Right lobe of liver (tissue), 6 donors: ENCODE measurements at regions not wholly inside any gene's neighbourhood (a gene's known extent, or its start where the extent isn't known, plus 50 kb on each side); places are given as distances from the start of the nearest gene placed in this dataset.
"Not testable (repeated sequence)": the region's sequence is repeated elsewhere in the genome, so short reads cannot be mapped to it uniquely, and the experiment has no call there.

Source experiments
- ATAC-seq, 4 donors: fragments of 200-7000 bp; cut with Tn5 transposase; one replicate each; pipeline ENCODE4 v1.9.1; 2020; ENCODE audit warnings: mild to moderate bottlenecking in 4 of 4, moderate library complexity in 4 of 4
- DNase-seq, 3 donors: peaks; one replicate each; pipeline ENCODE4 v3.0.0-alpha.2; 2020
- H3K27ac ChIP-seq, 3 donors: fragments of 200-600 bp; one replicate each; pipeline ENCODE4 v1.8.0; 2022
- H3K27me3 ChIP-seq, 2 donors: fragments of 200-600 bp; one replicate each; pipeline ENCODE4 v1.8.0; 2022
- H3K36me3 ChIP-seq, 4 donors: fragments of 200-600 bp; sonication (generic) in 1 of 4; one replicate each; pipeline versions ENCODE4 v1.5.1 to v1.8.0; 2017 to 2022; ENCODE audit warnings: control low read depth in 1 of 4
- H3K4me1 ChIP-seq, 4 donors: fragments of 200-600 bp; sonication (generic) in 1 of 4; one replicate each; pipeline versions ENCODE4 v1.5.1 to v1.8.0; 2017 to 2022; ENCODE audit warnings: control low read depth in 1 of 4
- H3K4me3 ChIP-seq, 3 donors: fragments of 200-600 bp; one replicate each; pipeline ENCODE4 v1.8.0; 2022
- H3K9me3 ChIP-seq, 4 donors: fragments of 200-600 bp; sonication (generic) in 1 of 4; one replicate each; pipeline versions ENCODE4 v1.5.1 to v1.8.0; 2017 to 2022; ENCODE audit warnings: control low read depth in 1 of 4
- CTCF ChIP-seq, 4 donors: fragments of 200-600 bp in 3 of 4; fragments of 450-650 bp in 1 of 4; IDR thresholded peaks; one replicate each; pipeline versions ENCODE4 v1.5.1 to v1.8.0; 2016 to 2022; ENCODE audit warnings: antibody characterized with exemption in 4 of 4, mild to moderate bottlenecking in 2 of 4
- POLR2A ChIP-seq: fragments of 450-650 bp; IDR thresholded peaks from one replicate; pipeline ENCODE4 v1.6.1; 2017; ENCODE audit warnings: antibody characterized with exemption, mild to moderate bottlenecking
- WGBS: methylation state at CpG from one replicate; pipeline ENCODE4 v1.1.6; 2018; ENCODE audit warnings: low coverage, low lambda C conversion rate; ENCODE audit not compliant: insufficient coverage; ENCODE audit errors: missing lambda C conversion rate; 5-methylcytosine and 5-hydroxymethylcytosine counted together
- intact Hi-C, 2 donors: fragments of 100-400 bp; cut with DNase I; formaldehyde crosslinking; loops; one replicate each; pipeline versions ENCODE4 v1.11.2 to v1.14.1; 2022
- donor health status: DM: no; HTN: yes; CAD: no.
- donor health status: DM: no; HTN: no; CAD: no.
- donor health status: DM: no; HTN: no; CAD: no.
- donor health status: DM: no; HTN: yes; CAD: no.
- donor health status: DM: no; HTN: yes; CAD: no.

- Histone ChIP-seq H3K27me3 (peaks cover 0 to 3% of the 10 kb centered on the region in 2 donors), H3K9me3 (no peaks in the 10 kb centered on the region), H3K4me1 (no peaks in the 10 kb centered on the region), H3K27ac (no peak overlapping the region), H3K4me3 (no peak overlapping the region), H3K36me3 (no peaks in the 10 kb centered on the region)
- TF ChIP-seq POLR2A (no peak), CTCF (IDR thresholded peaks at IDR 0.05) (no peak)
- intact Hi-C loops = no loop called here
- no peak for DNase-seq
- no peak for ATAC-seq
These were observed 161.9 kb upstream of the PCDH9 start for GRCh38 chr13:67392014-67392413.

GRCh38 chr13:67390462-67391086 is 160.4 kb upstream of the PCDH9 start:
- Histone ChIP-seq H3K36me3 (no peaks in the 10 kb centered on the region), H3K27ac (no peak overlapping the region), H3K4me3 (no peak overlapping the region), H3K27me3 (peaks cover 0 to 3% of the 10 kb centered on the region in 2 donors), H3K9me3 (no peaks in the 10 kb centered on the region), H3K4me1 (no peaks in the 10 kb centered on the region)
- DNase-seq (no peak), ATAC-seq (no peak)
- intact Hi-C loops = no loop called here
- no peak for TF ChIP-seq CTCF (IDR thresholded peaks at IDR 0.05)
- TF ChIP-seq POLR2A = no peak
- WGBS = 27% methylated on average over 2 of the region's 2 CpGs

GRCh38 chr13:67389171-67389570 is 159.0 kb upstream of the PCDH9 start:
- no peaks in the 10 kb centered on the region for H3K9me3 ChIP-seq
- 39% methylated on average over 3 of the region's 3 CpGs for WGBS
- no peak for DNase-seq
- no peaks in the 10 kb centered on the region for H3K36me3 ChIP-seq
- no peak overlapping the region for H3K27ac ChIP-seq
- TF ChIP-seq POLR2A (no peak), CTCF (IDR thresholded peaks at IDR 0.05) (no peak)
- intact Hi-C loops = no loop called here
- no peaks in the 10 kb centered on the region for H3K4me1 ChIP-seq
- H3K4me3 ChIP-seq = no peak overlapping the region
- peaks cover 0 to 3% of the 10 kb centered on the region in 2 donors for H3K27me3 ChIP-seq
- no peak for ATAC-seq

GRCh38 chr13:67383109-67383757 is 153.1 kb upstream of the PCDH9 start:
- H3K36me3 ChIP-seq, H3K9me3 ChIP-seq, H3K4me3 ChIP-seq, intact Hi-C loops, H3K4me1 ChIP-seq, H3K27ac ChIP-seq, H3K27me3 ChIP-seq: not testable (repeated sequence)
- DNase-seq = peak in 1 of 3 donors; percentile 27
- ATAC-seq = peak; percentile 84 to 98 (median 94)
- WGBS = 37% methylated on average over 7 of the region's 7 CpGs

GRCh38 chr13:67377919-67378318 is 147.8 kb upstream of the PCDH9 start:
- ATAC-seq (no peak), DNase-seq (no peak)
- no peaks in the 10 kb centered on the region for H3K27me3 ChIP-seq
- no peaks in the 10 kb centered on the region for H3K36me3 ChIP-seq
- TF ChIP-seq CTCF (IDR thresholded peaks at IDR 0.05) (no peak), POLR2A (no peak)
- H3K9me3 ChIP-seq = no peaks in the 10 kb centered on the region
- WGBS = 55% methylated on average over 1 of the region's 1 CpG
- no peak overlapping the region for H3K4me3 ChIP-seq
- intact Hi-C loops = no loop called here
- no peak overlapping the region for H3K27ac ChIP-seq
- H3K4me1 ChIP-seq = no peaks in the 10 kb centered on the region
